ENCODE measurements at regions not wholly inside any gene's neighbourhood (a gene's known extent, or its start where the extent isn't known, plus 50 kb on each side); places are given as distances from the start of the nearest gene placed in this dataset.

GRCh38 chr5:67699560-67699959 lies 503.0 kb upstream of the CD180 start:
- no peak for DNase-seq (ENCODE audit: low read depth)

GRCh38 chr5:67696446-67696845 lies 499.8 kb upstream of the CD180 start:
- DNase-seq (ENCODE audit: low read depth) = no peak

- DNase-seq (ENCODE audit: low read depth) = no peak
These were observed 498.8 kb upstream of the CD180 start for GRCh38 chr5:67695369-67695768.

- no peak for DNase-seq (ENCODE audit: low read depth)
These were observed 498.2 kb upstream of the CD180 start for GRCh38 chr5:67694810-67695191.

GRCh38 chr5:67693956-67694809 lies 497.6 kb upstream of the CD180 start:
- no peak for DNase-seq (ENCODE audit: low read depth)

DNA sequence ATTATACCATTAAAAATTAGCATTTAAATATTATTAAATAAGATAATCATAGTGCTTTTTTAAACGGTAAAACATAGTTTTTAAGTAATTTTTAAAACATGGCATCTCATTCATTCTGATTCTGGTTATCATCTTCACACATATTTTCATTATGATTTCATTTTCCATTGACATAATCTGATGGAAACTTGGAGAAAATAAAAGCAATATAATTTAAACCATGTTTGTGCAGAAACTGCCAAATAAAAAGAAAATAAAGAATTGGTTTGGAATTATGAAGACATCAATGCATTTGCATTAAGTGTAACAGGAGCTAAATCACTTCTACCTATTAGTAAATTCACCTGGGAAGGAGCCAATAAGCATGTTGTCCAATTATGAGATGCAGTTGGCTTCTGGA lies 490.1 kb upstream of the CD180 start:
- no peak for DNase-seq (ENCODE audit: low read depth)

DNA sequence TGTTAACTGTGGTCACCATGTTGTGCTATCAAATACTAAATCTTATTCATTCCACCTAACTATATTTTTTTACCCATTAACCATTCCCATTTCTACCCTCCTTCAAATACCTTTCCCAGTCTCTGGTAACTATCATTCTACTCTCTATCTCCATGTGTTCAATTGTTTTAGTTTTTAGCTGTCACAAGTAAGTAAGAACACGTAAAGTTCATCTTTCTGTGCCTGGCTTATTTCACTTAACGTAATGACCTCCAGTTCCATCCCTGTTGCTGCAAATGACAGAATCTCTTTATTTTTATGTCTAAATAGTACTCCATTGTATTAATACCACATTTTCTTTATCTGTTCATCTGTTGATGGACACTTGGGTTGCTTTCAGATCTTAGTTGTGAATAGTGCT lies 485.1 kb upstream of the CD180 start:
- DNase-seq (ENCODE audit: low read depth) = no peak

DNA sequence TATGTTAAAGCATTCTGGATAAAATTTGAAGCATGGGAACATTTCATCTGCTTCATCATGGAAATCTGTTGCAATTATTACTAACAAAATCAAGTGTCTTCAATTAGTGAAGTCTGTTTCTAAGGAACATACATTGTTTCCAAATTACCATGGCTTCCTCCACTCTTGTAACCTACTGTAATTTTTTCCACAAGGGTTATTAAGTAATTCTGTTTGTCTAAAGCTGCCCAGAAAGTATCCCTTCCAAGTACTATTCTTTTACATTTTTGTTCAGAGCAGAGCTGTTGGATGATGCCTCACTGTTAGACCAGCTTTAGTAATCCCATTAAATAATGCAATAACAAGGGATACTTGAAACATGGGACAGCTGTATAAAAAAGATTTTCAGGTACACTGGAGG lies 483.5 kb upstream of the CD180 start:
- no peak for DNase-seq (ENCODE audit: low read depth)

- no peak for DNase-seq (ENCODE audit: low read depth)
These were observed 482.7 kb upstream of the CD180 start for GRCh38 chr5:67679184-67679841.

DNA sequence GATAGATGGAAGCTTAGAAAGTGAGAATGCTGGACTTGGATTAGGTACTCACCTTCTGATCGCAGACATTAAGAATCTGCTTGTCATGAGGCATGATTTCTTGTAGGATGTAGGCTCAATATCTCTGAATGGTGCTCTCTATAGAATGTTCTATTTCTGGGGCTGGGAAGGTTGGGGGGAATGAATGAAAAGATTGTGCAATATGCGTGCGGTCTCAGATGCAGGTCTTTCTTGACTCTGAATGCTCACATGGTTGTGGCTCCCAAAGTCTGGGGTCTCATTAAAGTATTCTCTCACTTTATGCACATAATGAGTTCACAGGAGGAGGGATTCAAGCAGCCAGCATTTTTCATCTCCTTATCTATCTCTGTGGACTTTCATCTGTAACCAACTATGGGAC lies 482.0 kb upstream of the CD180 start:
- DNase-seq (ENCODE audit: low read depth) = no peak

DNA sequence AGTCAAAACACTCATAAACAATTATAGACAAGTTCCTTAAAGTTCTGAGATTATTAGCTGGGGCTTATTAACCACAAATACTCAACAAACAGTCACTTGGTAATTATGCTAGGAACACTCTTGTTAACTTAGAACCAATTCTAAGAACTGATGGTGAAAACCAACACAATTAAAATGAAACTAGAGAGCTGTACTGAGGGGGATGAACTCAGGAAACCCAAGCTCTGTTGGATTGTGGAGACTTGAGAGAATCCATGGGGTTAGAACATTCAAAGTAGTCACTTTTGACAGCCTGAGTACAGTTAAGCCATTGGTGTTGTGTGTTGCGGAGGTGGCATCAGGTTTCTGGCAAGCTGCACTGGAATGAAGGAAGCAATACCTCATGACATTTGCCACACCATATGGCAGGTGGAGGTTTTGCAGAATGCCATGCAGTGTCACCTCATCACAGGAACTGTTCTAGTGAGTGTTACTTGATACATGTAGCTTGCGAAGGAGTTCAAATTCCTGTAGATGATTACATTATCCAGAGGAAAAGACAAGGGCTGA lies 480.9 kb upstream of the CD180 start:
- no peak for DNase-seq (ENCODE audit: low read depth)

DNA sequence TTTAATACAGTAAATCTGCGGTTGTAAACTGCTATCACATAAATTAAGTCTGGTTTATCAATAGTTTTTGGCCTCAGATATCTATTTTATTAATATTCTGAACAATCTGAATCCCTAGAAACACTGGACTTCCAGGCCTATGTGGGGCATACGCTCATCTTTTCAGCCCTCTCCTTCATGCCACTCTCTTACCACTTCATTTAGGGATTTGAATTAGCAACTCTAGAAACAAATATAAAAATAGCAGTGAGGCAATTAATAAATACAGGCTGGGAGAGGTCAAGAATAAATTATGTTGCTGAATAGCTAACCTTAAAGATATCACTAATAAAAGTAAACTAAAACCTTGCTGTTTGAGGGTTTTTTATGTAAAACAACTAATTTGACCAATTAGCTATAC lies 480.3 kb upstream of the CD180 start:
- no peak for DNase-seq (ENCODE audit: low read depth)

DNA sequence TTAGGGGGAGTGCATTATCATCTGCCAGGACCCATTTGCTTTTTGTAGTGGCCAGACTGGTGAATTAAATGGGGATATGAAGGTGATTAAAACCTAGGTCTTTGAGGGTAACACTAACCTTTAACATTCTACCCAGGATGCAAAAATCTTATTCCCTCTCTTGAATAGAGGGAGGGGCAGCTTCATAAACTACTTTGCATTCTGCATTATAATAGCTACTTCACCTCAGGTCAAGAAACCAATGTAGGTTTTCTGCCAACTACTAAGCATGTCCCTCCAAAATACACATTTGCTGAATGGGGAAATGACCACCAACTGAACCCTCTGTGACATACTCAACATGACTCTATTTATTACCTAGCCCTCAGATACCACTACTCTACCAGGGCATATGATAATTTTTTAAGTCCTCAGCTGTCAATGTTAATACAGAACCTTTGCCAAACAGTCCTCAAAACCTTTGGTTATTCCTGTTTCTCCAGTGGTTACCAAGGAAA lies 477.6 kb upstream of the CD180 start:
- no peak for DNase-seq (ENCODE audit: low read depth)

DNA sequence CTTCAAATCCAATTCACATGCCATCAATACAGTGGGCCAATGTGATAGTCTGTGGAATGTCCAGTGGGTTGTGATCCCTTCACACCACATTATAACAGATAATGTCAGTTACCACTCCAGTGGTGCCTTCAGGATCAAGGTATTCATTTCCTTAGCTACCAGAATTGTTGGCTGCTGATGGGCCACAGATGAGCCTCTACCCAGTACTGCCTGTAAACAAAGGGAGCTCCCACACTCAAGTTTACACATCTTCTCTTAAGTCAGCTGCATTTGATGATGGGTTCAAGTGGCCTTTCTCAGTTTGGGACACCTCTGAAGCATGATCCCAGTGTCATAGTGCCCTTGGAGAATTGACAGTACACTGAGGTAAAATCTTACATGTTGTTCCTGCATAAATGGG lies 477.0 kb upstream of the CD180 start:
- no peak for DNase-seq (ENCODE audit: low read depth)

DNA sequence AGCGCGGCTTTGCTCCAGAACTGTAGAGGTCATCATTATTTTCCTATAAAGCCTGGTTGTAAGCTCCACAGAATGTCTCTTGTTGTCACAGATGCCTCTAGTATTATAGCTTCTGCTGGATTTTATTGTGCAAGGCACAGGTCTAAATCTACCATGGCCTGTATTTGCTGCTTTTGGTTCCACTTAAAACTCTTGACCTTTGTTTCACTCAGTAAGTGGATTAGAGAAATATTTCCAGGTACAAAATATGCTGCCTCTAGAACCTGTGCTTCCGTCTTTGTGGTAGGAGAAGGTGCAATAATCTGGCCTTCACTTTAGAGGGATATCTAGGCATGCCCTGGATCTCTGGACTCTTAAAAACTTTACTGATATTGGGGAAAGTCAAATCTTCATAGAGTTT lies 476.6 kb upstream of the CD180 start:
- no peak for DNase-seq (ENCODE audit: low read depth)

DNA sequence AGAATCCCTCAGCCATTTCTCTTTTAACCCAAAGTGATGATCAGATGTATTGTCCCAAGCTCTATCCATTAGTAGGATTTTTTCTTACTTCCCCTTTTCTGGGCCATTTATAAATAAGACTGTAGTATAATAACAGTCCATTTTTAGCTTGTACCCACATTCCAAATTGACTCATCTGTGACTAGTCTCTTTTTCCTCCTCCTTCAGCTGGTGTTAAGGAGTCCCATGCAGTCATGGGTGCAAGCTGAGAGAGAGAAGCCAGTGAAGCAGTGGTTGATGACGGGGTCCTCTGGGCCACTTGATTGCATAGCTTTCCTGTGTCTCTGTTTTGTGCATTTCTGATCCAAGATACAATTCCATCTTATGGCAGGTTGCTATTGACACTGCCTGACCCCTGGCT lies 476.0 kb upstream of the CD180 start:
- DNase-seq (ENCODE audit: low read depth) = no peak

DNA sequence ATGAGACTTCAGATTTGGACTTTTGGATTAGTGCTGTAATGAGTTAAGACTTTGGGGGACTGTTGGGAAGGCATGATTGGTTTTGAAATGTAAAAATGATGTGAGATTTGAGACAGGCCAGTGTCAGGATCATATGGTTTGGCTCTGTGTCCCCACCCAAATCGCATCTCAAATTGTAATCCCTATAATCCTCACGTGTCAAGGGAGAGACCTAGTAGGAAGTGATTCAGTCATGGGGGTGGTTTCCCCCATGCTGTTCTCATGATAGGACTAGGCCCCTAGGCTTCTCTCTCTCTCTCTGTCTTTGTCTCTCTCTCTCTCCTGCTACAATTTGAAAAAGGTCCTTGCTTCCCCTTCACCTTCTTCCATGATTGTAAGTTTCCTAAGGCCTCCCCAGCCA lies 473.3 kb upstream of the CD180 start:
- DNase-seq (ENCODE audit: low read depth) = no peak

GRCh38 chr5:67660149-67660548 lies 463.6 kb upstream of the CD180 start:
- no peak for DNase-seq (ENCODE audit: low read depth)

DNA sequence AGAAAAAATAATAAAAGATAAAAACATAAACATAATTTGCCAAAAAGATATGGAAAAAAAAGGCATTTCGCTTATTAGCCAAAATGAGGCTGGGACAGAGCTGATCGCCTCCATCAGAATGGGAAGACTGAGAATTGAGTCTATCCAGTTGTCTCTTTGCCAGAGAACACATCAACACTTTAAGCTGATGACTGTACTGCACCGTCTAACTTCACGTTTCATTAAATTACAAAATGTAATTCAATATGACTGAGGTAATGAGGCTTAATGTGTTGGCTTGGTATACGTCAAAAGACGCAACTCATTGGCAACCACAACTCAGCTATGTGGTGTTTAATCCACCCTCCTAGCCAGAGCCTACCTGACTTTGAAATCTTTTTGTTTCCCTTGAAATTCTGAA lies 462.7 kb upstream of the CD180 start:
- no peak for DNase-seq (ENCODE audit: low read depth)

DNA sequence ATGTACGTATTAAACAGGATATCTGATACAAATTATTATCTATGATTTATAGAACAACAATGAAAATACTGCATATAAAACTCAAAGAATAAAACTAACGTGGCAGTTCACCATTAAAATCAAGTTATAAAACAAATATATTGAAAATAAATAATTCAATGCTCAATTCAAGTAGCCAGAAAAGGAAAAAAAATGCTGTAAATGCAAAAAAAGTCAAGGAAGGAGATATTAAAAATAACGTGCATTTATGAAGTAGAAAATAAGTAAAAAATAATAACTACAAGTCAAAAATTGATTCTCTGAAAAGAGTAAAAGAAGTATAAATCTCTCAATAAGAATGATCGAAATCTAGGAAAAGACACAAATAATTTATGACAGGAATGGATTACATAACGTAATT lies 460.5 kb upstream of the CD180 start:
- DNase-seq (ENCODE audit: low read depth) = no peak

GRCh38 chr5:67652201-67652600 lies 455.6 kb upstream of the CD180 start:
- DNase-seq (ENCODE audit: low read depth) = no peak

- DNase-seq (ENCODE audit: low read depth) = no peak
These were observed 454.6 kb upstream of the CD180 start for GRCh38 chr5:67651180-67651579.

DNA sequence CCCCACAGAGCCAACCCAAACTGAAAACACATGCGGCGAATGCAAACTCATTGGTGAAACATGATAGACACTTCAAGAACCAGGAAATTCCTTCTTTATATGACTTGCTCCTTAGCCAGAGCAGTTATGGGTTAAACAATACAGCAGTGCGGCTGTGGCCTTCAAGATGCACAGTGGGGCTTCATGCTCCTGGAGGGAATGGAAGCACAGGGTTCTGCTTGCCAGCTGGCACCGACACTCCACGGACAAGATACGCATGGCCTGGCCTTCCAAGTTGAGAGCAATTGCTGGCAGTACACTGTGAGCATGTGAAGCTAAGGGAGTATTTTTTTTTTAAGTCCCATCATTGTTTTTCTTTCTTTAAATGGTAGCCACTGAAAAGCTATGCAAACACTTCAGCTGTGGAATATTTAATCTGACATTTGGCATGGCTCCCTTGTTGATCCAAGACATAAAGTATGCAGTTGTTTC lies 451.6 kb upstream of the CD180 start:
- peak; percentile 60 for DNase-seq (ENCODE audit: low read depth)
